GM19328 (cell line): ENCODE measurements at regions not wholly inside any gene's neighbourhood (a gene's known extent, or its start where the extent isn't known, plus 50 kb on each side); places are given as distances from the start of the nearest gene placed in this dataset.

Source experiments
- ATAC-seq: cut with Tn5 transposase; IDR thresholded peaks from one replicate; pipeline ENCODE4 v1.9.1; 2021; ENCODE audit warnings: mild to moderate bottlenecking, moderate library complexity; ENCODE audit not compliant: unreplicated experiment

DNA sequence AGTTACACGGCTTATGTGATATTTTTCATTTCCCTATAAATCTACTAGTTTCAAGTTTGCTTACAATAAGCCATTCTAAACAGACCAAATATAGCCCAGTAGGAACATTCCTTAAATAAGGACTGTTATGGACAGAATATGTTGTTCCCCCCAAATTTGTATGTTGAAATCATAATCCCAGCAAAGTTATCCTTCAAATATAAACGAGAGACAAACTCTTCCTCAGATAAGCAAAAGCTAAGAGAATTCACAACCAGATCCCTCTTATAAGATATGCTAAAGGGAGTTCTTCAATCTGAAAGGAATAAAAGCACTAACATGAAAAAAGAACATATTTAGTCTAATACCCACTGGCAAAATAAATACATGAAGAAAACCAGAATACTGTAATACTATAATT is 795.5 kb upstream of the GJE1 start:
- ATAC-seq, result no peak

DNA sequence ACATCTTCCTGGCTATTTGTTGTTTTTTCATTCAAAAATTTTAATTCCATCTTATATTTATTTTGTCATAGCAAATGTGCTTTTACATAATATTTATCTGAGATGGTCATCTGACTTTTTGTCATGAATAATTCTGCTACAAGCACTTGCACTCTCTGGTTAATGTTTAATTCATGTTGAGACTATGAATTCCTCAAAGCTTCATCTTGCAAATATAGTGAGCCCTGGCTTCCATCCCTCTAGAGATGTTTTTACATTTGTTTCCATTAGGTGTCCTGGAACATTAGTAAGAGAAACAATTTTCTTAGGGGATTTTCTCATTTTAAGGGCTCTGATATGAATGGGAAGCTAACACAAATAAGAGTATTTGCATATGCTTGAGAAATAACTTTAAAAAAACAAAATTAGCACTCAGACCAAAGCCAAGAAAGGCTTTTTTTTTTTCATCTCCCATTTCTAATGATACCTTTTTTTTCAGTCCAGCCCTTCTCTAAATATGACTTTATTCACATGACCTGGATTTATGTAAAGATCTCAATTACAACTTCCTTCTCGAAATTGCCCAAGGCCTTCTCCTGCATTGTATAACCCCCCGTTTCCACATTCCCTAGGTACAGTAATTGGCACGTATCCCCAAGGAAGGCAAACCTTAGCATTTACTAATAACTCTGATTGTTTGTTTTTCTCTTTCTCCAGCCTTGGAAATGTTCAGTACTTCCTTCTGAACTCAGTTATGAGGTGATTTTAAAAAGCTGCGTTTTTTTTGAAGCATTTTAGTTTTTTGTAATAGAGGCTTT is 797.0 kb upstream of the GJE1 start:
- no peak for ATAC-seq

DNA sequence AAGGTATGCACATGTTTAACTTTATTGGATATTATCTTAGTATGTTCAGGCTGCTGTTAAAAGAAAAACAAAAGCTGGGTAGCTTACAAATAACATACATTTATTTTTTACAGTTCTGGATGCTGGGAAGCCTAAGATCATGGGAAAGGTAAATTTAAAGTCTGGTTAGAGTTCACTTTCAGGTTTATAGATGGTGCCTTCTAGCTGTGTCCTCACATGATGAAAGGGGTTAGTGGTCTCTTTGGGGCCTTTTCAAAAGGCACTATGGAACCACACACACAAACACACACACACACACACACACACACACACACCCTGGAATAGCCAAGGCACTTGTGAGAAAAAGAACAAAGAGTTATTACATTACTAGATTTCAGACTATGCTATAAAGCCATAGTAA is 805.8 kb upstream of the GJE1 start:
- ATAC-seq, result no peak

DNA sequence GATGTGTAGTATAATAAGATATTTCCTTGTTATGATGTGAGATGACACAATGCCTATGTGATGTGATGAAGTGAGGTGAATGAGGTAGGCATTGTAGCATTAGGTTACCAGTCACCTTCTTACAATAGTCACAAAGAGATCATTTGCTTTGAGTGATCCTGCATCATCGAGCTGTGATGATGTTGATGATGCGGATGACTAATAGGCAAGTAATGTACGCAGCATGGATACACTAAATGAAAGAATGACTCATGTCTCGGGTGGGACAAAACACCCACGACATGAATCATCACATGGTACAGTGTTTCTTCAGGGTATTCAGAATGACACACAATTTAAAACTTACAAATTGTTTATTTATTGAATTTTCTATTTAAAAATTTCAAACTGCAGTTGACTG is 806.3 kb upstream of the GJE1 start:
- ATAC-seq, result no peak

DNA sequence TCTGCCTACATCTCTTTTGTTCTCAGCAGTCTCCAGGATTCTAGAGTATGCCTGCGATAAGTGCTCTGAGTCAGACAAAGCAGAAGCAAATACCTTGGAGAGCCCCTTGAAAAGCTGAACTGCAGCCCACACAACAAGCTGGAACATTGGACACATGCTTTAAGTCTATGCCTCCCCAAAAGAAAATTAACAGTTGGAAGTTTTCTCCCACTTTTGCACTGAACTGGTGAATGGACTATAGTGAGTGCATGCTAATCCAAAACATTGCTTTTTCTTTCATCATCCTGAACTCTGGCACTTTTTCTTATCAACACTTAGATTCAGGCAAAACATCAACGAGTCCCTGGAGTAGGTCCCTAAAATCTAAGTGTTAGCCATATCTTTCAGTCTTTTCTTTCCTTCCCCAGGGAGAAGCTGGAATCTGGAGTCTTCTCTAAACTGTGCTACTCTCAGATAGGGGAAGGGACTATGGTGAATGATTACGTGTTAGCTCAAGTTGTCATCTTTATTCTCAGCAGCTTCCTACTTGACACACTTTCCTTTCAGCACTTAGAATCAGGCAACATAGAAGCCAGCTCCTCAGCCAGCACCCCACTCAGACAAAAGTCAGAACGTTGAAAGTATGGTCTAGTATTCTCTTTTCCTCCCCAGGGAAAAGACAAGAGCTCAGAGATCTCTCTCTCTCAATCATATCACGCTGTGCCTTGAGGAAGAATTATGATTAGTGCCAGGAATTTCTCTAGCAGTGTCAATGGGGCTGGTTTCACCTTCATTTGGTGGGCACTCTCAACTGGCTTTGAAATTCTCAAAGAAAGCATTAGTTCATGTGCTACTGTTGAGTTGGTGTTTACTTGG is 811.0 kb upstream of the GJE1 start:
- ATAC-seq, result no peak

DNA sequence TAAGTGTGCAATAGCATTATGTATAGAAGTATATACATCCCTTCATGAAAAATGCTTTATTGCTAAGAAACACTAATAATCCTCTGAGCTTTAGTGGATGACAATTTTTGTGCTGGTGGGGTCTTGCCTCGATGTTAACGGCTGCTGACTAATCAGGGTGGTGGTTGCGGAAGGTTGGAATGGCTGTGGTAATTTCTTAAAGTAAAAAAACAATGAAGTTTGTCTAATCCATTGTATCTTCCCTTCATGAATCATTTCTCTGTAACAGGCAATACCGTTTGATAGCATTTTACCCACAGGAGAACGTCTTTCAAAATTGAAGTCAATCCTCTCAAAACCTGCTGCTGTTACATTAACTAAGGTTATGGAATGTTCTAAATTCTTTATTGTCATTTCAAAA is 816.5 kb upstream of the GJE1 start:
- no peak for ATAC-seq

DNA sequence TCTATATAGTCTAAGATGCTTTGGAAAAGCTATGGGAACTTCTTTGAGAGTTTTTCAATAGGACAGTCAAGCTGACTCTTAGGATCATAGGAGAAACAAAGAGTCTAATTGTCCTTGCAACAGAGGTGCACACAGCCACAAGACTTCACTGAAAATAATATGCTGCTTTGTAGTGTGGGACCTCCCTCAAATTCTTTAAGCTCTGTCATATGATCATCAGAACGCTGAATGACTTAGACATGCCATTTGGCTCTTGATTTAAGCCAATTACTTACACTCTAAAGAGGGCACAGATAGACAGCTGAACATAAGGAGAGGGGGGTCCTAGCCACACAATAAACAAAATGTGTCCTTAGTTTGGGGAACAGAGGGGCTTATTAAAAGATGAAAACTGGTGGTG is 818.7 kb upstream of the GJE1 start:
- no peak for ATAC-seq

DNA sequence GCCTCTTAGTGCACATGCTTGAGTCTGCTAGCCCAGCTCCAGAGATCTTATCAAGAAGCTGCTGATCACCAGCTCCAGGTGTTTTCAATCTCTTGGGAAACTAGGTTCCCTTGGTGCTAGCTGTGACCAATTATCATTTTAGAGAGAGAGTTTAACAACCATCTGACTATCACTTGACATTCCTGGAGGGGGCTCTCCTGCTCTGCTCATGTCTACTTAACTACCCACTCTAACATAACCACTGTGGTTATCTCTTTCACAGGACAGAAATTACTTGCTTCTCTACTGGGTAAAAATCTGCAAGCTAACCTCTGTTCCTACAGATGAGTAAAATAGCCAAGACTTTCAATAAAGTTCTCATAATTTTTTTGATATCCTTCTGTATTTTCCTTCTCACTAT is 823.4 kb upstream of the GJE1 start:
- ATAC-seq, result peak; percentile 66

DNA sequence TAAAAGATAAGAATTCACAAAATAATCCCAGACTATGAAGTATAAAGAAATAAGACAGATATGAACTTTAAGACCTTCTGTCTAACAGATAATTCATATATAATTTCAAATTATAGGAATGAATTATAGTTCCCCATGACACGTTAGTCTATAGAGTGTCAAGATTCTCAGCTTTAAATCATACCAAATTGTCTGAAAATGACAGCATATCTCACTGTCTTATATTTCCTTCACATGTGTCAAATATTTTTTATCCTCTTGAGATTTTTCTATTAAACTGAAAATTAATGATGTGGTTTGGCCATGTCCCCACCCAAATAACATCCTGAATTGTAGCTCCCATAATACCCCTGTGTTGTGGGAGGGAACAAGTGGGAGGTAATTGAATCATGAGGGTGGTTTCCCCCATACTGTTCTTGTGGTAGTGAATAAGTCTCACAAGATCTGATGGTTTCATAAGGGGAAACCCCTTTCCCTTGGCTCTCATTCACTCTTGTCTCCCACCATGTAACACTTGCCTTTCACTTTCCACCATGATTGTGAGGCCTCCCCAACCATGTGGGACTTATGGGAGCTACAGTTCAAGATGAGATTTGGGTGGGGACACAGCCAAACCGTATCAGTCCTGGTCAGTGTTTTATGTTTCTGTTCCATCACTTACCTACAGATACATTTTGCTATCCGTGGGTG is 825.3 kb upstream of the GJE1 start:
- no peak for ATAC-seq

DNA sequence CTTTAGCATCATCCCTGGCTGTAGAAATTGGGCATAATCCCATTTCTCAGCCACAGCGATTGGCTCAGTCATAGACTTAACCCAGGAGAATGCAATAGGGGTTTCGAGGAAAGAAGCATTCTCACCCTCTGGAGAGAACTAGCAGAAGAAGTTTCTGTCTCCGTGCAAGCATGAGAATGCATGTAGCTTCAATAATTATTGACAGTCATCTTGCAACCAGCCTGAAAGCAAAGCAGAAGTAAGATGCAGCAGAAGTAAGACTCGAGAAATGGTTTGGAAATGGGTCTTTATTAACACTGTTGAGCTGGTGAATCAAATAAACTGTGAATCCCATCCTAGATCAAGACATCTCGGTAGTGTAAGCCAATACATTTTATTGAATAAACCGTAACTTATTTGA is 828.8 kb upstream of the GJE1 start:
- no peak for ATAC-seq

DNA sequence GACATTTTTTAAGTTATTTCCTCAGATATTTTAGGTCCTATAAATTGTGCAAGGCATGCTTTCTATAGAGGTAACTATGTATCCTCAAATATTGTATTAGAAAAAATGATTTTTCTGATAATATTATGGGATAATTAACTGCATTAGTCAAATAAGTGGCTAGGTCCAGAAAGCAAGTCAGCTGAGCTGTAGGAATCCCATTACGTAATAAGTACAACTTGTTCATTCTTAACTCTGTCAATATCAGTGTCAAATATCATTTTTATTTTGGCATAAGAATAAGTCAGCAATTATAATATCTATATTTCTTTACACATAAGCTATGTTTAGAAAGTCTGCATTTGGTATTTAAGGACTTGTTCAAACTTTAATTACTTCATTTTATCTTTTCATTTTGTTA is 830.9 kb upstream of the GJE1 start:
- ATAC-seq, result no peak

DNA sequence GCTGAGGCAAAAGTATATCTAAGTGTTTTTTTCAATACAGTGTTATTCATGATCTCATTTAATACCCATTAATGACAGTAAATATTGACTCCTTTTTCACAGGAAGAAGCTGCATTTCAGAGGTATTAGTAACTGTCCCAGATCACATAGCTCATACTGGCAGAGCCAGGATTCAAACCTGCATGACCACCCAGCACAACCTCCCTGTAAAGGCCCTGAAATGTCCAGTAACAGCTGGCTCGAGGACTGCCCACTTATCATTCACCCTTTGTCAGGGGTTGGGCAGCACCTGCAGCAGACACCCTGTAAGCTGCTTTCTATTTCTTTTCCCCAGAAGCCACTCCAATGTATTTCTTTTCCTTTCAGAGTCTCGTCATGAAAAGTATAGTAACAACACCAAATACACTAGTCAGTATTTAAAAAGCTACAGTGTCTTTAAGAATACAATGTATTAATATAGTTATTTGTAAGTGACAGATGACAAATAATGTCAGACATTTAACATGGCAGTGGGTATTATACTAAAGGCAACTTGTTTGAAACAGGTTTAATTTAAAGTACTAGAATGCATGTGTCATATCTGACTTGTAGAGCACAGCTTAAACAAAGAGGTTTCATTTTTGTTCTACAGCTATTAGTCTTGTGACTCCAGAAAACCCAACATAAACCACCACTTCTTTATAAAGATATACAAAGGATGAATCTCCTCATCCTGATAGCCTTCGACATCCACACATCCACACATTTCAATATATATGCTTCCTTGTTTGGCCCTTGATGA is 841.6 kb upstream of the GJE1 start:
- no peak for ATAC-seq

DNA sequence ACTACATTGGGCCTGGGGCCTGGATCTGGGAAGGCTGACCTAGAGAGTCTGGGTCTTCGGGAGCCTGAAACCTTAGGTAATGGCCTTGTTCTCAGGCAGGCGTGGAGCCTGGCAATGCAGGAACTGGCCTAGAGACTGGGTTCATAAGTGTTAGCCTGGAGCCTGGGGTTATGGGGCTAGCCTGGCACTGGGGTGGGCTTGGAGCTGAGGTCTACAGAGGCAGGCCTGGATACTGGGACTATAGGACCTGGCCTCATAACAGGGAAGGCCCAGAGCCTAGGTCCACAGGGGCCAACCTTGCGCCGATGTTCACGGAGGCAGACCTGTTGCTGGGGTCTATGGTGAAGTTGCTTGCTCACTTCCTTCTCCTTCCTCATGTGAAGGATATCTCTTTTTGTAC is 843.8 kb upstream of the GJE1 start:
- ATAC-seq, result no peak

DNA sequence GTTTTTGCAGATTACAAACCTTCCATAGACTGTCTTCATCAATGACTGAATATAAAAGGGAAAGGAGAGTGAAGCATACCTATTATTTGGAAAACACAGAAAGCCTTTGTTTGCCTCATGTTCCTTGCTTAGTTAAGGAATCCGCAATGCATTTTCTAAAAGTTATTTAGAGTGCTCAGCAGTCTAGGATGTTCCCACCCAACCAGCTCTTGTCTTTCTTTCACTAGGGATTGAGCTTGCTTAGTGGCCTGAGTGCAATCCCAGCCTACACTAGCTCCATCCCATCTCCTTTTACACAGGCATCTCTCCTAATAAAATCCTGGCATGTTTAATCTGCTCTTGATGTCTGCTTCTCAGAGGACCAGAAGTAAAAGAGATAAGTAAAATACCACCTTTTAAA is 850.5 kb upstream of the GJE1 start:
- no peak for ATAC-seq

DNA sequence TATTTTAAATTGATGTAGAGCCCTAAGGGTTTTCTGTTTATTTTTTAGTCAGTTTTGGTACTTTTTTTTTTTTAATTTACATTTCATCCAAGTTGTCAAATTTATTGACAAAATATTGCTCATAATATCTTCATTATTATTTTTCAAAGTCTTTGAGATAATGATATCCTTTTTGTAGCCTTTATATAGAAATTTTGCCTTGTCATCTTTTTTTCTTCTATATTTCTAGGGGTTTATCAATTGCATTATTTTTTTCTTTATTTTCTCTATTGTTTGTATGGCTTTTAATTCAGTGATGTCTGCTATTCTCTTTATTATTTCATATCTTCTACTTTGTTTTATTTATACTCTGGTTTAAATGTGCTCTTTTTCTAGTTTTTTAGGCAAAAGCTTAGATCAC is 863.0 kb upstream of the GJE1 start:
- ATAC-seq, result no peak

DNA sequence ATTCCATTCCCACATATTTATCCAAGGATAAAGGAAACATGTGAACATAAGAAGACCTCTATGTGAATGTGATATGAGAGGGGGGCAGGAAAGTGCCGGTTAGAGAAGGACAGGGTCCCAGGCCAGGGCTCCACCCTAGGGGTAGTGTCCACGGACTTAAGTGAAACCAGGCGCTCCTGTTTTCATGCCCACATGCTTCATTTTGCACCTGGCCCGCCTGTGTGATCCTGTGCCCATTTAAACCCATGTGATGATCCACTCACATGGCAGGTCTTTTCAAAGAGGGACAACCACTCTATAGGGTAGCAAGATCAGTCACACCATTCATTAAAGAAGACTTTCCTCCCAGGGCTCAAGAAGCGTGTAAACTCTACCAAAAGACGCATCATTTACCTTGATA is 865.3 kb upstream of the GJE1 start:
- no peak for ATAC-seq

DNA sequence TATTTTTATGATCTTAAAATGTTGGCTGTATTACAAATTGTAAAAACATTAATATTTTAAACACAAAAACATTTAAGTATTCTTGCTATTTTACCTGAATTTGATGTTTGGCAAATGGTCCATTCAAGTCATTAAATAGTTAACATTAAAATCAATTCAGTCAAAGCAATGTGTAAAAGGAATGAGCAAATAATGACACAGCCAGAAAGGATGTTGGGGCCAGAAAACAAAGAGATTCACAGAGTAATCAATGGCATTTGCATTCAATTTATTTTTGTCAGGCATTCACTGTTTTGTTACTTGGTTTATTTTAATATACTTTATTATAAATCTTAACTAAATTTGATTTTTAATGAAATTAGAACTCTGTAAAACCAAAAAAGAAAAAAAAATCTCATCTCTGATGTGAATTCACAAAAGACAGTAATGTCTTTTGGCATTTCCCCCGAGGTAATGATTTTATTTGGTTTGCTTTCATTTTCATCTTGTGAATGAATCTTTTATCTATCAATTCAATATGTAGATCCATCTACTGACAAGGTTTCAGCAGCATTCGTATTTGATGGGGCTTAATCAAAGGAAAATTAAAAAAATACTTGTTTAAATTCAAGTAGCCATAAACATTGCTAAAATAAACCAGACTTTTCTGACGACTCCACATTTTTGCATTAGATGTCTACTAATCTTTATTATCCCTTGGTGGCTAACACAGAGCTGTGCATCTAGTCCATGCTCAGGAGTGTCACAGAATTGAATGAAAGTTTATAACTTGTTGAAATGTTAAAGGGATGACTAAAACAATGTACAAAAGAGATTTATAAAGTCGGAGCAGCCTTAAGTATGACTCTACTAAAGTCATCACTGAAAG is 866.7 kb upstream of the GJE1 start:
- ATAC-seq, result no peak

DNA sequence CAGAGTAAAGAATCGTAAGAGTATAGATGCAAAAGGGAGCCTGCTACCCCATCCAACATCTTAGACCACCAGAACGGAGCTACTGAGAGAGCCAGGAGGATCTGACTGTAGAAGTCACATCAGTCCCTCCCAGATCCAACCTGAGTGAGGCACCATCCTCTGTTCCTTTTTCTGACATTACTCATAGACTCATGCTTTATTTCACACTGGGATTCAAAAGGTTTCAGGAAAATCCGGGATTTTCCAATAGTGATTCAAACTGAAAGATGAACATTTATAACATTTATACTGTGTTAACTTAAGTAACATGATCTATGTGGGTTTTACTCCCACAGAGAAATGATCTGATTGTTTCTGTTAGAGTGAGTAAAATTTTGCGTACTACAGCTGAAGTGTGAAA is 868.6 kb upstream of the GJE1 start:
- no peak for ATAC-seq

DNA sequence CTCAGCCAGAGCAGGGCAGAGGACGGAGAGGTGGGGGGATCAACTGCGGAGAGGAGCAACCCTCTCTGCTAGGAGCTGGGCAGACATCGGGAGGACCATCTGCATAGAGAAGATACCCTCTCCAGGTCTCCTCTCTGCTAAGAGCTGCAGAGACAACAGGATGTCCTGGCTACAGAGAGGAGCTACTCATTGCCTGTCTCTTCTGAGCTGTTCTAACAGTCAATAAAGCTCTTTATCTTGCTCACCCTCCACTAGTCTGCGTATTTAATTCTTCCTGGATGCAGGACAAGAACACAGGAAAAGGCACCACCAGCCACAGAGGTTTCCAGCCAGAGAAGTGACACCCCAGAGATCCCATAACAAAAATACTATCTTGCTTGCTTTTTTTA is 871.1 kb upstream of the GJE1 start:
- ATAC-seq, result no peak

DNA sequence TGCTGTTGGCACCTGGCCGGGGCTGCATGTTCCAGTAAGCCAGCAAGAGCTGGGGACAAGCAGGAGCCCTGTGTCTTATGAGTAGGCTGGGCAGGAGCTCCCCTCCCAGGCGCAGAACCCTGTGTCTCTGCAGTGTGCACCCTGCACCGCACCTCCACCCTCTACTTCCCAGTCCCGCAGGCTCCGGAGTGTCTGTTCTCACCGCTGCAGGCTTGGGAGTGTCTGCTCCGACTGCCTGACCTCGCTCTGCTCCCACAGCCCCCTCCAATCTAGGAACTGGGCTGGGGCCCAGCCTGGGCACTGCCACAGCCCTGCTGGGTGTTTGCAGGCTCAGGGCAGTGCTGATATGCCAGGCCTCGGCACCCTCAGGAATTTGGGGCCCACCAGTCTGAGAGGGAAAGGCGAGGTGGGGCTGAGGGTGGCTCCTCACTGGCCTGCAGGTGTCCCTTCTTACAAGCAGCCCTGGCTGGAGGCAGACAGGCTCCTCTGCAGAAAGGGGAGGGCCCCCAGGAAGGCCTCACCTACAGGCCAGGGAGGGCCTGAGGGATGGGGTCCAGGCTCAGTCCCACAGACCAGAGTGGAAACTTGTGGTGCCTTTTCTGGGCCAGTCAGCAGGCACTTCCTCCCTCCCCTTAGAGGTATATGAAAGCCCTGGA is 871.6 kb upstream of the GJE1 start:
- no peak for ATAC-seq
